TTC549 (cell line): ENCODE measurements at regions not wholly inside any gene's neighbourhood (a gene's known extent, or its start where the extent isn't known, plus 50 kb on each side); places are given as distances from the start of the nearest gene placed in this dataset.

Experiments
- FAIRE-seq: peaks from 2 replicates; lab custom pipeline; 2012; peaks lifted over from hg19 to GRCh38; lab: Jason Lieb, UNC

DNA sequence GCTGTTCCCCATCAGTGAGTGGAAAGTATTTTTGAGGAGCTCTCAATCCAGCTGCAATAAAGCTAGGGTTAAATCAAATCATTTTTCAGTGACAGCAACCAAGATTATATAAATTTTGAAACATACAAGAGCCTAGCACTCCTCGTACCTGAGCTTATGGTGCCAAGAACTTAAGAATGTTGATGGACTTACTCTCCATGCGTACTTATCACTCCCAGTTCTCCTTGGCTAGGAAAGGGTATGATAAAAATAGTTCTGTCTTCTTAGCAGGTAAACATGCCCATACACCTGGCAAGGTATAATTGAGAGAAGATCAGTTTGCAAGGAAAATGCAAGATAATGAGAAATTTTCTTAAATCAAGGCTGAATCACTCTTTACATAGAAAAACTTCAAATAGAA lies 64.5 kb upstream of the SEMA6D start:
- no peak for FAIRE-seq

DNA sequence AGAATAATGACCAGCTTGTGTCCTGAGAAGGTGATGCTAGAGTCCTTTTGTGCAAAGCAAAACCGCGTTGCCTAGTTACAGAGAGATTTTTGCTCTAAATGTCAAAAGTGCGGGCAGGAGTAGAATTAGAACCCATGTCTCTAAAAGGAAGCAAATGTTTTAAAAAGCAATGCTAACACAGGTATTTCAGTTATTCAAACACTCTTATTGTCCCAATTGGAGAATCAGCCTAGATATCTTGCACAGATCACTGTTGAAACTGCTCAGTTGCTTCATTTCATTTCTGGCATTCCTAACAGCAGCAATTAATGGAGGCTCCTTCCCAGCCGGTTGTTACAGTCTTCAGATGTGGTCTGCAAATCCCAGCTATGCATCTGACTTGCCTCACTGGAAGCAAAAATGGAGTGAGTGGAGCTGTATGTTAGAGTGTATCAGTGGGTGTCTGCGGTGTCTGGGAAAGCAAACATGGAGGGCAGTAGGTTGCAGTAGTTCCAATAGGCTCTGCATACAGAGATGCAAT lies 55.6 kb upstream of the SEMA6D start:
- no peak for FAIRE-seq

DNA sequence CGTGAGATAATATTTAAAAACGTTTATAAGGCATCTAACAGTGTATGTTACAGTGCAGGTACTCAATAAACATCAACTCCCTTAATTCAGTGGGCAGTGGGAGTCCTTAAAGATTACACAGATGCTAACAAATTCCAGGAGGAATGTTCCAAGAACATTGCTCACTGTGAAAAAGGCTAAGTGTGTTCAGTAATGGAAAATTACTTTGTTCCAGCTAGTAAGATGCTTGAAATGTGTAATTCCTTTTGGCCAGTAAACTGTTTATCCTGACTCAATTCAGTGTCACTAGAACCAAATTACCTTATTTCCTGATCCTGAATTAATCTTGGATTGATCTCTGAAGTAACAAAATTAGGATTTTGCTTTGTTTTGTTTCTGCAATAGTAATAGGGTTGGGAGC lies 54.2 kb upstream of the SEMA6D start:
- FAIRE-seq: no peak
